ENCODE measurements at regions not wholly inside any gene's neighbourhood (a gene's known extent, or its start where the extent isn't known, plus 50 kb on each side); places are given as distances from the start of the nearest gene placed in this dataset.

GRCh38 chr5:175261037-175261436 lies 182.9 kb downstream of the DRD1 start:
- BruUV-seq (replicated peaks): no TSS peak
- no peak for TF ChIP-seq CTCF (IDR thresholded peaks at IDR 0.05; ENCODE audit: unreplicated experiment)
- H3K4me3 Mint-ChIP-seq (ENCODE audit: unreplicated experiment): no peak overlapping the region
- H3K27ac Mint-ChIP-seq (ENCODE audit: low read depth, unreplicated experiment): no peak overlapping the region
- peaks cover 11% of the 10 kb centered on the region for H3K27me3 Mint-ChIP-seq (ENCODE audit: insufficient read depth, unreplicated experiment)
- H3K36me3 Mint-ChIP-seq (ENCODE audit: insufficient read depth, unreplicated experiment): no peaks in the 10 kb centered on the region
- H3K9me3 Mint-ChIP-seq (ENCODE audit: unreplicated experiment): no peaks in the 10 kb centered on the region
- intact Hi-C loops (cut with micrococcal nuclease): no loop called here
- ChIA-PET POLR2A (no interaction called here), CTCF (no interaction called here)
- H3K4me1 Mint-ChIP-seq (ENCODE audit: insufficient read depth, unreplicated experiment): no peaks in the 10 kb centered on the region
- no peak for DNase-seq (ENCODE audit: unreplicated experiment)

- ChIA-PET CTCF (interaction anchor here (0.5 to 0.8 kb wide), 4 partner anchors 11 to 317 kb away, joined by 3 to 8 read pairs (median 4); no protein-coding TSS in a partner anchor), POLR2A (interaction anchor here (0.7 kb wide), 1 partner anchor 397 kb away, joined by 3 read pairs; no protein-coding TSS in a partner anchor)
- Mint-ChIP-seq H3K27me3 (ENCODE audit: insufficient read depth, unreplicated experiment) (peaks cover 23% of the 10 kb centered on the region), H3K4me1 (ENCODE audit: insufficient read depth, unreplicated experiment) (no peaks in the 10 kb centered on the region), H3K4me3 (ENCODE audit: unreplicated experiment) (no peak overlapping the region), H3K27ac (ENCODE audit: low read depth, unreplicated experiment) (no peak overlapping the region), H3K9me3 (ENCODE audit: unreplicated experiment) (no peaks in the 10 kb centered on the region), H3K36me3 (ENCODE audit: insufficient read depth, unreplicated experiment) (no peaks in the 10 kb centered on the region)
- no TSS peak for BruUV-seq (replicated peaks)
- DNase-seq (ENCODE audit: unreplicated experiment): no peak
- intact Hi-C loops (cut with micrococcal nuclease): no loop called here
- TF ChIP-seq CTCF (IDR thresholded peaks at IDR 0.05; ENCODE audit: unreplicated experiment): no peak
These were observed 186.2 kb downstream of the DRD1 start for GRCh38 chr5:175257847-175258194.

- Mint-ChIP-seq H3K36me3 (ENCODE audit: insufficient read depth, unreplicated experiment) (no peaks in the 10 kb centered on the region), H3K4me1 (ENCODE audit: insufficient read depth, unreplicated experiment) (no peaks in the 10 kb centered on the region), H3K27me3 (ENCODE audit: insufficient read depth, unreplicated experiment) (peaks cover 22% of the 10 kb centered on the region), H3K4me3 (ENCODE audit: unreplicated experiment) (no peak overlapping the region), H3K9me3 (ENCODE audit: unreplicated experiment) (no peaks in the 10 kb centered on the region), H3K27ac (ENCODE audit: low read depth, unreplicated experiment) (no peak overlapping the region)
- intact Hi-C loops (cut with micrococcal nuclease): no loop called here
- CTCF ChIA-PET: interaction anchor here (0.5 to 2.2 kb wide), 4 partner anchors 11 to 211 kb away, joined by 3 to 5 read pairs (median 4); no protein-coding TSS in a partner anchor
- no peak for TF ChIP-seq CTCF (IDR thresholded peaks at IDR 0.05; ENCODE audit: unreplicated experiment)
- POLR2A ChIA-PET: interaction anchor here (0.7 kb wide), 1 partner anchor 397 kb away, joined by 3 read pairs; no protein-coding TSS in a partner anchor
- no peak for DNase-seq (ENCODE audit: unreplicated experiment)
- BruUV-seq (replicated peaks): no TSS peak
These were observed 186.7 kb downstream of the DRD1 start for GRCh38 chr5:175257128-175257846.

GRCh38 chr5:175254155-175254554 lies 189.8 kb downstream of the DRD1 start:
- TF ChIP-seq CTCF (IDR thresholded peaks at IDR 0.05; ENCODE audit: unreplicated experiment): no peak
- Mint-ChIP-seq H3K9me3 (ENCODE audit: unreplicated experiment) (no peaks in the 10 kb centered on the region), H3K27ac (ENCODE audit: low read depth, unreplicated experiment) (no peak overlapping the region), H3K27me3 (ENCODE audit: insufficient read depth, unreplicated experiment) (peaks cover 19% of the 10 kb centered on the region), H3K4me3 (ENCODE audit: unreplicated experiment) (no peak overlapping the region), H3K36me3 (ENCODE audit: insufficient read depth, unreplicated experiment) (no peaks in the 10 kb centered on the region), H3K4me1 (ENCODE audit: insufficient read depth, unreplicated experiment) (no peaks in the 10 kb centered on the region)
- ChIA-PET POLR2A (interaction anchor here (0.6 kb wide), 1 partner anchor 14 kb away, joined by 3 read pairs; no protein-coding TSS in a partner anchor), CTCF (interaction anchor here (0.7 kb wide), 1 partner anchor 96 kb away, joined by 3 read pairs; no protein-coding TSS in a partner anchor)
- no peak for DNase-seq (ENCODE audit: unreplicated experiment)
- no TSS peak for BruUV-seq (replicated peaks)
- intact Hi-C loops (cut with micrococcal nuclease): no loop called here

Measured in MCF 10A (cell line).